Heart left ventricle (tissue), 13 donors: ENCODE measurements at regions not wholly inside any gene's neighbourhood (a gene's known extent, or its start where the extent isn't known, plus 50 kb on each side); places are given as distances from the start of the nearest gene placed in this dataset.

ENCODE experiments used
- CTCF ChIP-seq, 12 donors: fragments of 200-600 bp; sonication (generic) in 4 of 12; IDR thresholded peaks; one replicate each; pipeline versions ENCODE4 v1.5.0 to v1.8.0; 2018 to 2022; ENCODE audit warnings: antibody characterized with exemption in 12 of 12, mild to moderate bottlenecking in 5 of 12
- POLR2A ChIP-seq, 2 donors: fragments of 450-650 bp; IDR thresholded peaks; one replicate each; pipeline ENCODE4 v1.6.1; 2017; ENCODE audit warnings: antibody characterized with exemption in 2 of 2, mild to moderate bottlenecking in 2 of 2, moderate library complexity in 2 of 2
- donor health status: ischemic (EF 13 %, LVEDD 7.1; RV severe dilation, severe dysfunction).
- donor health status: DM: no; HTN: yes; CAD: no.
- donor health status: DM: no; HTN: no; CAD: no.
- donor health status: ischemic (EF 25% LVEDD 6.9; RV normal size, moderate dysfunction).
- donor health status: ischemic (EF 25% LVEDD 5.7; RV mildly dilated, moderate dysfunction).
- donor health status: ischemic (EF 35%, LVEDD 5.7; RV mildly dilated, moderate dysfunction).
- donor health status: nonischemic (EF 11% LVEDD 7.7; RV severe dilation, severe dysfunction).
- donor health status: DM: yes; HTN: yes; CAD: no.
- donor health status: PGD.
- donor health status: ischemic (EF 29% LVEDD 5.4; RV normal size, mild dysfunction).
- donor health status: nonischemic (EF 23%, LVEDD 6.1; RV moderate dilation, normal function).

GRCh38 chr10:78371136-78371535 lies 337.5 kb downstream of the RPS24 start:
- TF ChIP-seq CTCF (IDR thresholded peaks at IDR 0.05) (no peak), POLR2A (IDR thresholded peaks at IDR 0.05) (no peak)
